Caco-2 (cell line): ENCODE measurements at regions not wholly inside any gene's neighbourhood (a gene's known extent, or its start where the extent isn't known, plus 50 kb on each side); places are given as distances from the start of the nearest gene placed in this dataset.

Experiments used
- BruUV-seq: library from RNA; stranded (reverse); fragments of 400-500 nt; replicated peaks from 2 replicates; lab custom pipeline; 2021; lab: Mats Ljungman, UMichigan
- CTCF ChIA-PET: fragments of 300-600 bp; sonication (Branson Sonifier 250); formaldehyde crosslinking; loops from one replicate; lab custom pipeline; 2022; ENCODE audit warnings: antibody characterized with exemption; lab: Charles Lee
- POLR2A ChIA-PET: fragments of 300-600 bp; sonication (Branson Sonifier 250); formaldehyde crosslinking; loops from one replicate; lab custom pipeline; 2022; ENCODE audit warnings: antibody characterized with exemption; lab: Charles Lee
- DNase-seq, 2 experiments: peaks; one replicate each; pipeline versions ENCODE4 v3.0.0 to v3.0.0-alpha.2; 2020 to 2022
- H3K27me3 ChIP-seq: replicated peaks from 2 replicates; pipeline ENCODE4 v1.6.0; 2011; ENCODE audit warnings: low read length; ENCODE audit not compliant: control insufficient read depth, insufficient read depth
- H3K36me3 ChIP-seq: 2 replicates; pipeline ENCODE4 v1.5.1; 2011; ENCODE audit warnings: low read length; ENCODE audit not compliant: control insufficient read depth, insufficient read depth
- H3K4me1 ChIP-seq: fragments of 250-450 bp; sonication (Bioruptor Pico); 2 replicates; pipeline ENCODE4 v1.5.1; 2020; ENCODE audit warnings: mild to moderate bottlenecking
- H3K4me3 ChIP-seq: 2 replicates; pipeline ENCODE4 v1.5.1; 2011; ENCODE audit warnings: low read depth, mild to moderate bottlenecking, control low read depth, low read length
- H3K9me3 ChIP-seq: fragments of 250-450 bp; sonication (Bioruptor Pico); 2 replicates; pipeline ENCODE4 v1.5.1; 2020; ENCODE audit warnings: mild to moderate bottlenecking, moderate library complexity
- H3K27ac Mint-ChIP-seq: one replicate; pipeline ENCODE4 v1.8.0; 2022; ENCODE audit warnings: mixed read lengths; ENCODE audit not compliant: unreplicated experiment
- H3K27me3 Mint-ChIP-seq: one replicate; pipeline ENCODE4 v1.8.0; 2022; ENCODE audit warnings: mixed read lengths; ENCODE audit not compliant: insufficient read depth, unreplicated experiment
- H3K36me3 Mint-ChIP-seq: one replicate; pipeline ENCODE4 v1.8.0; 2022; ENCODE audit warnings: mild to moderate bottlenecking, mixed read lengths; ENCODE audit not compliant: insufficient read depth, unreplicated experiment
- H3K4me1 Mint-ChIP-seq: one replicate; pipeline ENCODE4 v1.8.0; 2022; ENCODE audit warnings: low read depth, mixed read lengths; ENCODE audit not compliant: unreplicated experiment
- H3K4me3 Mint-ChIP-seq: one replicate; pipeline ENCODE4 v1.8.0; 2022; ENCODE audit warnings: mild to moderate bottlenecking, moderate library complexity, mixed read lengths; ENCODE audit not compliant: unreplicated experiment
- H3K9me3 Mint-ChIP-seq: one replicate; pipeline ENCODE4 v1.8.0; 2022; ENCODE audit warnings: mixed read lengths; ENCODE audit not compliant: unreplicated experiment
- CTCF ChIP-seq, 2 experiments: fragments of 200-600 bp in 1 of 2; IDR thresholded peaks; 1 replicate in 1 of 2; 2 replicates in 1 of 2; pipeline versions ENCODE4 v1.5.1 to v1.8.0; 2011 to 2022; ENCODE audit warnings: antibody characterized with exemption in 1 of 2, control low read depth in 1 of 2, inconsistent platforms in 1 of 2, low read depth in 1 of 2, low read length in 1 of 2, mild to moderate bottlenecking in 1 of 2, moderate library complexity in 1 of 2; ENCODE audit not compliant: insufficient read depth in 1 of 2, severe bottlenecking in 1 of 2, unreplicated experiment in 1 of 2
- intact Hi-C: fragments of 100-400 bp; cut with micrococcal nuclease; formaldehyde crosslinking; loops from one replicate; pipeline ENCODE4 v1.10.0; 2022; ENCODE audit not compliant: unreplicated experiment

- H3K27ac Mint-ChIP-seq, result peak overlapping the region; percentile 57
- no peaks in the 10 kb centered on the region for H3K36me3 Mint-ChIP-seq
- intact Hi-C loops, result no loop called here
- CTCF ChIA-PET, result no interaction called here
- DNase-seq, result peak in 1 of 2 experiments; percentile 59
- no peak overlapping the region for H3K4me3 ChIP-seq
- POLR2A ChIA-PET, result no interaction called here
- no peak for TF ChIP-seq CTCF (IDR thresholded peaks at IDR 0.05; ENCODE audit: insufficient read depth in 1 of 2, low read depth in 1 of 2, low read length in 1 of 2, severe bottlenecking in 1 of 2, unreplicated experiment in 1 of 2)
- no peaks in the 10 kb centered on the region for H3K27me3 ChIP-seq
- H3K9me3 ChIP-seq, result no peaks in the 10 kb centered on the region
- H3K4me3 Mint-ChIP-seq, result no peak overlapping the region
- no TSS peak for BruUV-seq
- no peaks in the 10 kb centered on the region for H3K36me3 ChIP-seq
- no peaks in the 10 kb centered on the region for H3K9me3 Mint-ChIP-seq
- H3K4me1 ChIP-seq, result peaks cover 5% of the 10 kb centered on the region; the same call in 1 of the 2 replicates
- no peaks in the 10 kb centered on the region for H3K27me3 Mint-ChIP-seq
- H3K4me1 Mint-ChIP-seq, result peaks cover 11% of the 10 kb centered on the region
Measured at GRCh38 chr21:43352568-43353281, 74.2 kb downstream of the SIK1 start.

GRCh38 chr21:43352154-43352537 is 74.8 kb downstream of the SIK1 start:
- ChIA-PET CTCF (no interaction called here), POLR2A (no interaction called here)
- DNase-seq, result no peak
- Mint-ChIP-seq H3K4me1 (peaks cover 11% of the 10 kb centered on the region), H3K4me3 (no peak overlapping the region), H3K27me3 (no peaks in the 10 kb centered on the region), H3K36me3 (no peaks in the 10 kb centered on the region), H3K9me3 (no peaks in the 10 kb centered on the region), H3K27ac (no peak overlapping the region)
- BruUV-seq, result no TSS peak
- intact Hi-C loops, result no loop called here
- no peak for TF ChIP-seq CTCF (IDR thresholded peaks at IDR 0.05; ENCODE audit: insufficient read depth in 1 of 2, low read depth in 1 of 2, low read length in 1 of 2, severe bottlenecking in 1 of 2, unreplicated experiment in 1 of 2)
- no peaks in the 10 kb centered on the region for H3K36me3 ChIP-seq
- peaks cover 5% of the 10 kb centered on the region; the same call in 1 of the 2 replicates for H3K4me1 ChIP-seq
- H3K27me3 ChIP-seq, result no peaks in the 10 kb centered on the region
- no peak overlapping the region for H3K4me3 ChIP-seq
- no peaks in the 10 kb centered on the region for H3K9me3 ChIP-seq

GRCh38 chr21:43351501-43352153 is 75.3 kb downstream of the SIK1 start:
- peaks cover 5% of the 10 kb centered on the region; the same call in 1 of the 2 replicates for H3K4me1 ChIP-seq
- CTCF ChIA-PET, result no interaction called here
- Mint-ChIP-seq H3K9me3 (no peaks in the 10 kb centered on the region), H3K4me3 (no peak overlapping the region), H3K36me3 (no peaks in the 10 kb centered on the region), H3K27me3 (no peaks in the 10 kb centered on the region), H3K27ac (no peak overlapping the region), H3K4me1 (peaks cover 11% of the 10 kb centered on the region)
- no peak for DNase-seq
- no peaks in the 10 kb centered on the region for H3K9me3 ChIP-seq
- intact Hi-C loops, result no loop called here
- POLR2A ChIA-PET, result no interaction called here
- TF ChIP-seq CTCF (IDR thresholded peaks at IDR 0.05; ENCODE audit: insufficient read depth in 1 of 2, low read depth in 1 of 2, low read length in 1 of 2, severe bottlenecking in 1 of 2, unreplicated experiment in 1 of 2), result no peak
- H3K4me3 ChIP-seq, result no peak overlapping the region
- H3K27me3 ChIP-seq, result no peaks in the 10 kb centered on the region
- no TSS peak for BruUV-seq
- no peaks in the 10 kb centered on the region for H3K36me3 ChIP-seq
